GM23248 (cell line): ENCODE measurements at regions not wholly inside any gene's neighbourhood (a gene's known extent, or its start where the extent isn't known, plus 50 kb on each side); places are given as distances from the start of the nearest gene placed in this dataset.

ENCODE experiments used
- EZH2 ChIP-seq: fragments of 200-600 bp; sonication (generic); IDR thresholded peaks from 2 replicates; pipeline ENCODE4 v1.6.1; 2018; ENCODE audit warnings: antibody characterized with exemption, mild to moderate bottlenecking; ENCODE audit not compliant: insufficient read depth, poor library complexity, severe bottlenecking
- EZH2phosphoT487 ChIP-seq: fragments of 200-600 bp; sonication (generic); IDR thresholded peaks from 2 replicates; pipeline ENCODE4 v1.6.1; 2018; ENCODE audit warnings: antibody characterized with exemption, moderate library complexity, mild to moderate bottlenecking, low read depth; ENCODE audit not compliant: insufficient read depth

- TF ChIP-seq EZH2 = no peak
- TF ChIP-seq EZH2phosphoT487 = no peak
Measured at GRCh38 chr14:56063131-56063530, 55.1 kb upstream of the PELI2 start.
